Epithelial cell of proximal tubule (primary cell): ENCODE measurements at regions not wholly inside any gene's neighbourhood (a gene's known extent, or its start where the extent isn't known, plus 50 kb on each side); places are given as distances from the start of the nearest gene placed in this dataset.
"Not testable (repeated sequence)": the region's sequence is repeated elsewhere in the genome, so short reads cannot be mapped to it uniquely, and the experiment has no call there.

Experiments used
- DNase-seq: peaks from one replicate; pipeline ENCODE4 v3.0.0-alpha.2; 2011; ENCODE audit warnings: low read depth
- H3K4me3 ChIP-seq: 2 replicates; pipeline ENCODE4 v1.5.1; 2011; ENCODE audit warnings: low read depth, mild to moderate bottlenecking, low read length
- CTCF ChIP-seq: conservative IDR thresholded peaks from 2 replicates; pipeline ENCODE4 v1.5.1; 2012; ENCODE audit warnings: low read depth, mild to moderate bottlenecking, low read length

GRCh38 chr22:23397008-23397612 lies 183.0 kb downstream of the IGLL1 start:
- TF ChIP-seq CTCF = no peak
- H3K4me3 ChIP-seq = no peak overlapping the region

GRCh38 chr22:23396362-23397007 lies 183.6 kb downstream of the IGLL1 start:
- DNase-seq = no peak
- TF ChIP-seq CTCF = no peak
- H3K4me3 ChIP-seq = no peak overlapping the region

More at GRCh38 chr22:23397008-23397612, 183.0 kb downstream of the IGLL1 start:
- DNase-seq = no peak

- DNase-seq = no peak
- no peak for TF ChIP-seq CTCF
- no peak overlapping the region for H3K4me3 ChIP-seq
Observed at GRCh38 chr22:23395530-23396361, 184.3 kb downstream of the IGLL1 start.

- no peak for DNase-seq
- no peak overlapping the region for H3K4me3 ChIP-seq
- TF ChIP-seq CTCF = no peak
Observed at GRCh38 chr22:23394525-23395326, 185.4 kb downstream of the IGLL1 start.

- no peak overlapping the region for H3K4me3 ChIP-seq
- no peak for TF ChIP-seq CTCF
- DNase-seq = no peak
Observed at GRCh38 chr22:23393721-23394320, 186.3 kb downstream of the IGLL1 start.

- not testable (repeated sequence) for H3K4me3 ChIP-seq, DNase-seq
Observed at GRCh38 chr22:23393199-23393598, 186.9 kb downstream of the IGLL1 start.
